ENCODE measurements at regions not wholly inside any gene's neighbourhood (a gene's known extent, or its start where the extent isn't known, plus 50 kb on each side); places are given as distances from the start of the nearest gene placed in this dataset.
"Not testable (repeated sequence)": the region's sequence is repeated elsewhere in the genome, so short reads cannot be mapped to it uniquely, and the experiment has no call there.

GRCh38 chr1:99062192-99062591 lies 57.5 kb upstream of the PLPPR5 start:
- Mint-ChIP-seq H3K36me3 (ENCODE audit: insufficient read depth) (no peaks in the 10 kb centered on the region), H3K4me1 (no peaks in the 10 kb centered on the region), H3K4me3 (no peak overlapping the region), H3K27me3 (peaks cover 34% of the 10 kb centered on the region), H3K27ac (ENCODE audit: low read depth) (no peak overlapping the region), H3K9me3 (no peaks in the 10 kb centered on the region)
- DNase-seq (ENCODE audit: low spot score in 2 of 2) = no peak
- ATAC-seq (replicated peaks; ENCODE audit: extremely low read depth, poor library complexity, severe bottlenecking) = no peak

DNA sequence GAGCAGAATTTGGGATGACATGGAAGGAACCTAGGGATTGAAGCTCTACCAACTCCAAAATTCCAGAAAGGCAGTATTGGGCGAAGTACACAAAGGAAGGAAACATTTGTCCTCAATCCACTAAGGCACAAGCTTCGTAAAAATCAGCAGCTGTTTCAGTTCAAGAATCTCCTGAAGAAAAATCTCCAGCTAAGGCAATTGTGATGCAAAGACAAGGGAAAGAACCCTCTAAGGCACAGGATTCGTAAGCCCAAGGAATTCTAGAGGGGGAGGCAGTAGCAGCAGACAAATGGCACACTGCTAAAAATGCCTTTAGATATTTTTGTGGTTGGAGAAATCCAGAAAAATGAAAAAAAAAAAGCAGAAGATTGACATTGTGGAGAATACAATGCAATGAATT lies 64.5 kb upstream of the PLPPR5 start:
- Mint-ChIP-seq H3K36me3 (ENCODE audit: insufficient read depth) (no peaks in the 10 kb centered on the region), H3K27me3 (peaks cover 18% of the 10 kb centered on the region), H3K9me3 (no peaks in the 10 kb centered on the region), H3K4me1 (no peaks in the 10 kb centered on the region), H3K4me3 (no peak overlapping the region), H3K27ac (ENCODE audit: low read depth) (no peak overlapping the region)
- DNase-seq (ENCODE audit: low spot score in 2 of 2) = no peak
- no peak for ATAC-seq (replicated peaks; ENCODE audit: extremely low read depth, poor library complexity, severe bottlenecking)

DNA sequence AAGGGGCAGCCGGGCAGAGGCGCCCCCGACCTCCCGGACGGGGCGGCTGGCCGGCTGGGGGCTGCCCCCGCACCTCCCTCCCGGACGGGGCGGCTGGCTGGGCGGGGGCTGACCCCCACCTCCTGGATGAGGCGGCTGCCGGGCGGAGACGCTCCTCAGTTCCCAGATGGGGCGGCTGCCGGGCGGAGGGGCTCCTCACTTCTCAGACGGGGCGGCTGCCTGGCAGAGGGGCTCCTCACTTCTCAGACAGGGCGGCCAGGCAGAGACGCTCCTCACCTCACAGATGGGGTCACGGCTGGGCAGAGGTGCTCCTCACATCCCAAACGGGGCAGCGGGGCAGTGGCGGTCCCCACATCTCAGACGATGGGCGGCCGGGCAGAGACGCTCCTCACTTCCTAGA lies 73.9 kb upstream of the PLPPR5 start:
- not testable (repeated sequence) for H3K36me3 Mint-ChIP-seq (ENCODE audit: insufficient read depth); H3K4me3 Mint-ChIP-seq; DNase-seq (ENCODE audit: low spot score in 2 of 2); H3K4me1 Mint-ChIP-seq; H3K9me3 Mint-ChIP-seq; ATAC-seq (replicated peaks; ENCODE audit: extremely low read depth, poor library complexity, severe bottlenecking); H3K27ac Mint-ChIP-seq (ENCODE audit: low read depth)
- H3K27me3 Mint-ChIP-seq = peaks cover 32% of the 10 kb centered on the region

- no peak overlapping the region for H3K27ac Mint-ChIP-seq (ENCODE audit: low read depth)
- H3K9me3 Mint-ChIP-seq = peaks cover 5% of the 10 kb centered on the region
- H3K4me1 Mint-ChIP-seq = no peaks in the 10 kb centered on the region
- no peak overlapping the region for H3K4me3 Mint-ChIP-seq
- ATAC-seq (replicated peaks; ENCODE audit: extremely low read depth, poor library complexity, severe bottlenecking) (no peak), DNase-seq (ENCODE audit: low spot score in 2 of 2) (no peak)
- no peaks in the 10 kb centered on the region for H3K36me3 Mint-ChIP-seq (ENCODE audit: insufficient read depth)
- H3K27me3 Mint-ChIP-seq = no peaks in the 10 kb centered on the region
Observed at GRCh38 chr1:99082366-99082765, 77.7 kb upstream of the PLPPR5 start.

DNA sequence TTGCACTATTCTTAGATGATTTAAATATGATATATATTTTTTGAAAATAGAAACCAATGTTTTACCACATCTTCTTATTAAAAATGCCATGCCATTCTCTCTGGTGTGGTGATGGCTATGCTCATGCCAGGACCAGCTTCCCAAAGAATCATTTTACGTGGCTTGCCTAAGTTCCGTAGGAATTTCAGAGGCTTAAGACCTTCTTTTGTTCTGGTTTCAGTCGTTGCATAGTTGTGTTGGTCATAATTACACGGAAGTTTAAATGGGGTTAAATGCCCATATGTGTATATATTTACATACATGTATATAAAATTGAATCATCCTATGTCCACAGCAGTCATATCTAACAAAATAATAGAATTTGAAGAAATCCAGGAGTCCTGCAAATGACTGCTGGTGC lies 78.7 kb upstream of the PLPPR5 start:
- Mint-ChIP-seq H3K27ac (ENCODE audit: low read depth) (no peak overlapping the region), H3K4me1 (no peaks in the 10 kb centered on the region), H3K9me3 (peaks cover 10% of the 10 kb centered on the region), H3K36me3 (ENCODE audit: insufficient read depth) (no peaks in the 10 kb centered on the region), H3K4me3 (no peak overlapping the region), H3K27me3 (no peaks in the 10 kb centered on the region)
- no peak for ATAC-seq (replicated peaks; ENCODE audit: extremely low read depth, poor library complexity, severe bottlenecking)
- DNase-seq (ENCODE audit: low spot score in 2 of 2) = no peak

DNA sequence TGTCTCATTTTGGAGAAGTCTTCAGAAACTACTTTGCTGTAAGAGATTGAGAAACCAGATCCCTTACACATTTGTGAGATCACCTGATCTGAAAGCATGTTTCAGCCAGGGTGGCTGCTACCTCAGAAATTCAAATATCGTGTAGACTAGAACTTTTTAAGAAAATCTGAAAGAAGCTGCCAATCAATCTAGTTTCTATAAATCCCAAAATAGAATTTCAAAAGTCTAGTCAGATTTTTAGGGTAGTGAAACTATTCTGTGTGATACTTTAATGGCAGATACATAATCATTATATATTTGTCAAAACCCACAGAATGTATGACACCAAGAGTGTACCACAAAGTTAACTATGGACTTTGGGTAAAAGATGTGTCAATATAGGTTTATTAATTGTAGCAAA lies 79.9 kb upstream of the PLPPR5 start:
- Mint-ChIP-seq H3K4me1 (no peaks in the 10 kb centered on the region), H3K4me3 (no peak overlapping the region), H3K9me3 (peaks cover 10% of the 10 kb centered on the region), H3K36me3 (ENCODE audit: insufficient read depth) (no peaks in the 10 kb centered on the region), H3K27ac (ENCODE audit: low read depth) (no peak overlapping the region), H3K27me3 (no peaks in the 10 kb centered on the region)
- DNase-seq (ENCODE audit: low spot score in 2 of 2) (no peak), ATAC-seq (replicated peaks; ENCODE audit: extremely low read depth, poor library complexity, severe bottlenecking) (no peak)

- ATAC-seq (replicated peaks; ENCODE audit: extremely low read depth, poor library complexity, severe bottlenecking) = no peak
- DNase-seq (ENCODE audit: low spot score in 2 of 2) = no peak
- no peaks in the 10 kb centered on the region for H3K27me3 Mint-ChIP-seq
- H3K4me3 Mint-ChIP-seq = no peak overlapping the region
- no peaks in the 10 kb centered on the region for H3K4me1 Mint-ChIP-seq
- no peak overlapping the region for H3K27ac Mint-ChIP-seq (ENCODE audit: low read depth)
- H3K9me3 Mint-ChIP-seq = peaks cover 10% of the 10 kb centered on the region
- no peaks in the 10 kb centered on the region for H3K36me3 Mint-ChIP-seq (ENCODE audit: insufficient read depth)
Observed at GRCh38 chr1:99086057-99086456, 81.4 kb upstream of the PLPPR5 start.

- peaks cover 28% of the 10 kb centered on the region for H3K27me3 Mint-ChIP-seq
- no peak overlapping the region for H3K4me3 Mint-ChIP-seq
- H3K27ac Mint-ChIP-seq (ENCODE audit: low read depth) = no peak overlapping the region
- DNase-seq (ENCODE audit: low spot score in 2 of 2) (no peak), ATAC-seq (replicated peaks; ENCODE audit: extremely low read depth, poor library complexity, severe bottlenecking) (no peak)
- peaks cover 11% of the 10 kb centered on the region for H3K9me3 Mint-ChIP-seq
- no peaks in the 10 kb centered on the region for H3K4me1 Mint-ChIP-seq
- H3K36me3 Mint-ChIP-seq (ENCODE audit: insufficient read depth) = peaks cover 2% of the 10 kb centered on the region
Observed at GRCh38 chr1:99098589-99098988, 93.9 kb upstream of the PLPPR5 start.

GRCh38 chr1:99106274-99106673 lies 101.6 kb upstream of the PLPPR5 start:
- Mint-ChIP-seq H3K27ac (ENCODE audit: low read depth) (no peak overlapping the region), H3K9me3 (no peaks in the 10 kb centered on the region), H3K36me3 (ENCODE audit: insufficient read depth) (peaks cover 3% of the 10 kb centered on the region), H3K4me3 (no peak overlapping the region), H3K4me1 (no peaks in the 10 kb centered on the region), H3K27me3 (no peaks in the 10 kb centered on the region)
- ATAC-seq (replicated peaks; ENCODE audit: extremely low read depth, poor library complexity, severe bottlenecking) (no peak), DNase-seq (ENCODE audit: low spot score in 2 of 2) (no peak)

DNA sequence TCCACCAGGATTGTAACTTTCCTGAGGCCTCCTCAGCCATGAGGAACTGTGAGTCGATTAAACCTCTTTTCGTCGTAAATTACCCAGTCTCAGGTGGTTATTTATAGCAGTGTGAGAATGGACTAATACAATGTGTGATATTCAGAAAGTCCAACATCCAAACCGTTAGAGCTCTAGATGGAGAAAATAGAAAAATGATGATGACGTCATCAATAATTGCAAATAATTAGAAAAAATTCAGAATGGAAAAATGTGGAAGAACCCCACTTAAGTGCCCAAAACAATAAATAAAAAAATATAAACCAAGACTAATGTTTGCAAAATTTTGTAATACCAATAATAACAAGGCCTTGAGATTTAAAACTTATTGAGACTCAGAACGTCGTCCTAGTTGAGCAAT lies 103.0 kb upstream of the PLPPR5 start:
- Mint-ChIP-seq H3K27ac (ENCODE audit: low read depth) (no peak overlapping the region), H3K36me3 (ENCODE audit: insufficient read depth) (peaks cover 2% of the 10 kb centered on the region), H3K27me3 (no peaks in the 10 kb centered on the region), H3K4me3 (no peak overlapping the region), H3K9me3 (no peaks in the 10 kb centered on the region), H3K4me1 (no peaks in the 10 kb centered on the region)
- ATAC-seq (replicated peaks; ENCODE audit: extremely low read depth, poor library complexity, severe bottlenecking) (no peak), DNase-seq (ENCODE audit: low spot score in 2 of 2) (no peak)

DNA sequence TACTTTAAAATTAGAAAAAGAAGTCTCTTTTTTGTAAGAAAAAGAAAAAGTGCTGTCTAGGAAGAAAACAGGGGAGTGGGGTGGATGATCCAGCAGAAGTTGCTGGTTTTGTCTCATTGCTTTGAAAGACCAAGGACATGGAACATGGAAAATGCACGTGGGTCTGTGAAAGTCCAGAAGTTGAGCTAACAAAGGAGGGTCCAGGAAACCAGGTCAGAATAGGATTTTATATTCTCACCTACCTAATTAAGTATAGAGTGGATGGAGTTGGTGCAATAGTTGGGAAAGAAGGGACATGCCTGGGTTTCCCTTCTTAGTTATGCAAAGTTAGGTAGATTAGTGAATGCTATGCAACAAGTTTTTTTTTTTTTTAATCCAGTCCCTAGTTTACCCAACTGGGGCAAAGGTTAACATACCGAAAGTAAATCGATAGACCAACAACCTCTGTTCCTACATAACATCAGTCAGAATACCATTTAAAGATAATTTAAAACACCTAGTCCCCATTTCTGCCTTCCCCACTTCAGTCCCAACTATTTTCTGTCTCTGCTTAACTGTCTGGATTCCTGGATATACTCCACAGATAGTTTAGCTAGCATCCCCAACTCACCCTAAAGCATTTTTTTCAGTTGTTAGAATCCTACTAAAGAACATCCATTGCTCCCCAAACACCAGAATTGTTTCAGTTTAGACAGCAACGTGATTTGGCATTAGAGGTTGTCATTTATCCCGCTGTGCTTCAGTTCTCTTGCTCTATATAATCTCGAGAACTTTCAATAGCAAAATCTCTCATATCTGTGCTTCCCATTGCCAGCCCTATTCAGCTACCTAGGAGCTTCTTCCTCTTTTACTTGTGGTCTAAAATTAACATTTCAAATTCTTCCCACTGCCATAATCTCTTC lies 105.7 kb upstream of the PLPPR5 start:
- Mint-ChIP-seq H3K4me1 (no peaks in the 10 kb centered on the region), H3K36me3 (ENCODE audit: insufficient read depth) (peaks cover 3% of the 10 kb centered on the region), H3K27me3 (peaks cover 12% of the 10 kb centered on the region), H3K9me3 (no peaks in the 10 kb centered on the region), H3K4me3 (no peak overlapping the region), H3K27ac (ENCODE audit: low read depth) (no peak overlapping the region)
- ATAC-seq (replicated peaks; ENCODE audit: extremely low read depth, poor library complexity, severe bottlenecking) (no peak), DNase-seq (ENCODE audit: low spot score in 2 of 2) (no peak)

DNA sequence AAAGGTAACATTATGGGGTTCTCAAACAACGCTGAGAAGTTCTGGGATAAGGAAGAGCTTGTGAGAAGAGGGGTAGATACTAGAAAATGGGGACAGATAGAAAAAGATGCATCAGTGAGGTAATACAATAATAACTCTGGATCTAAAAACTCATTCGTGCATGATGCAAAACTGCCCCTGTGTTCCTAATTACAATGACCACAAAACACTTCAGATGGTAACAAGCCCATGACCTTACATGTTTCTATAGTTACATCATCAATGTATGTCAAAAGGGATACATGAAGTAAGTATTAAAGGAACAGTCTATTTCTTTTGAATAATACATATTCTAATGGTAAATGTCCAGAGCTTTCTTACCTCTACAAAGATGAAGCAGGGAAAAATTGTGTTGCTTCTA lies 110.6 kb upstream of the PLPPR5 start:
- no peak for DNase-seq (ENCODE audit: low spot score in 2 of 2)
- ATAC-seq (replicated peaks; ENCODE audit: extremely low read depth, poor library complexity, severe bottlenecking) = no peak
- H3K27ac Mint-ChIP-seq (ENCODE audit: low read depth) = no peak overlapping the region
- H3K27me3 Mint-ChIP-seq = peaks cover 13% of the 10 kb centered on the region
- peaks cover 1% of the 10 kb centered on the region for H3K36me3 Mint-ChIP-seq (ENCODE audit: insufficient read depth)
- no peaks in the 10 kb centered on the region for H3K4me1 Mint-ChIP-seq
- H3K9me3 Mint-ChIP-seq = no peaks in the 10 kb centered on the region
- H3K4me3 Mint-ChIP-seq = no peak overlapping the region

- ATAC-seq (replicated peaks; ENCODE audit: extremely low read depth, poor library complexity, severe bottlenecking) = no peak
- Mint-ChIP-seq H3K36me3 (ENCODE audit: insufficient read depth) (no peaks in the 10 kb centered on the region), H3K27ac (ENCODE audit: low read depth) (no peak overlapping the region), H3K4me1 (no peaks in the 10 kb centered on the region), H3K4me3 (no peak overlapping the region), H3K27me3 (peaks cover 13% of the 10 kb centered on the region), H3K9me3 (no peaks in the 10 kb centered on the region)
- no peak for DNase-seq (ENCODE audit: low spot score in 2 of 2)
Observed at GRCh38 chr1:99119188-99119587, 114.5 kb upstream of the PLPPR5 start.

All from central memory CD8-positive, alpha-beta T cell (primary cell).